ENCODE measurements at regions not wholly inside any gene's neighbourhood (a gene's known extent, or its start where the extent isn't known, plus 50 kb on each side); places are given as distances from the start of the nearest gene placed in this dataset.

GRCh38 chr1:105398909-105399308, 1649.2 kb downstream of the AMY1C start:
- intact Hi-C loops (cut with micrococcal nuclease; ENCODE audit: unreplicated experiment) (no loop called here), in situ Hi-C loops (cut with HindIII; ENCODE audit: low pct_unique_long_range_greater_than_20kb, low sequenced_read_pairs) (no loop called here)
- ATAC-seq (no peak), DNase-seq (ENCODE audit: low read depth, low spot score) (no peak)
- ChIA-PET CTCF (no interaction called here), POLR2A (no interaction called here)
- no TSS peak for BruUV-seq (replicated peaks)
- no peaks in the 10 kb centered on the region for H3K27me3 ChIP-seq (ENCODE audit: control insufficient read depth, insufficient read depth, low read length)
- TF ChIP-seq REST (IDR thresholded peaks at IDR 0.05; ENCODE audit: insufficient read depth in 1 of 2, low read depth in 2 of 2, low read length in 1 of 2): no peak
- no peak for TF ChIP-seq POLR2AphosphoS5 (IDR thresholded peaks at IDR 0.05; ENCODE audit: low read depth, low read length)
- no peak for TF ChIP-seq SIN3A (IDR thresholded peaks at IDR 0.05; ENCODE audit: borderline replicate concordance, insufficient read depth, low read depth, low read length)
- no peak for TF ChIP-seq CTCF (IDR thresholded peaks at IDR 0.05)
- TF ChIP-seq TCF7L2 (IDR thresholded peaks at IDR 0.05; ENCODE audit: low read depth, low read length): no peak
- H3K4me1 ChIP-seq (ENCODE audit: control insufficient read depth, insufficient read depth, low read length): no peaks in the 10 kb centered on the region
- no peaks in the 10 kb centered on the region for H3K9me3 ChIP-seq (ENCODE audit: control insufficient read depth, insufficient read depth, low read depth, low read length)
- no peak overlapping the region for H3K27ac ChIP-seq (ENCODE audit: low read length)
- no peaks in the 10 kb centered on the region for H3K36me3 ChIP-seq (ENCODE audit: control insufficient read depth, insufficient read depth, low read length)
- no peak overlapping the region for H3K4me3 ChIP-seq (ENCODE audit: low read depth in 2 of 2, low read length in 2 of 2)

GRCh38 chr1:105399716-105400115, 1650.0 kb downstream of the AMY1C start:
- H3K27ac ChIP-seq (ENCODE audit: low read length): no peak overlapping the region
- H3K36me3 ChIP-seq (ENCODE audit: control insufficient read depth, insufficient read depth, low read length): no peaks in the 10 kb centered on the region
- intact Hi-C loops (cut with micrococcal nuclease; ENCODE audit: unreplicated experiment) (no loop called here), in situ Hi-C loops (cut with HindIII; ENCODE audit: low pct_unique_long_range_greater_than_20kb, low sequenced_read_pairs) (no loop called here)
- TF ChIP-seq TCF7L2 (IDR thresholded peaks at IDR 0.05; ENCODE audit: low read depth, low read length): no peak
- TF ChIP-seq CTCF (IDR thresholded peaks at IDR 0.05): no peak
- TF ChIP-seq POLR2AphosphoS5 (IDR thresholded peaks at IDR 0.05; ENCODE audit: low read depth, low read length): no peak
- TF ChIP-seq REST (IDR thresholded peaks at IDR 0.05; ENCODE audit: insufficient read depth in 1 of 2, low read depth in 2 of 2, low read length in 1 of 2): no peak
- no peak for TF ChIP-seq SIN3A (IDR thresholded peaks at IDR 0.05; ENCODE audit: borderline replicate concordance, insufficient read depth, low read depth, low read length)
- DNase-seq (ENCODE audit: low read depth, low spot score) (no peak), ATAC-seq (no peak)
- no peaks in the 10 kb centered on the region for H3K9me3 ChIP-seq (ENCODE audit: control insufficient read depth, insufficient read depth, low read depth, low read length)
- CTCF ChIA-PET: no interaction called here
- no peak overlapping the region for H3K4me3 ChIP-seq (ENCODE audit: low read depth in 2 of 2, low read length in 2 of 2)
- H3K27me3 ChIP-seq (ENCODE audit: control insufficient read depth, insufficient read depth, low read length): no peaks in the 10 kb centered on the region
- POLR2A ChIA-PET: no interaction called here
- BruUV-seq (replicated peaks): no TSS peak
- no peaks in the 10 kb centered on the region for H3K4me1 ChIP-seq (ENCODE audit: control insufficient read depth, insufficient read depth, low read length)

Measured in Panc1 (cell line).